ENCODE measurements at regions not wholly inside any gene's neighbourhood (a gene's known extent, or its start where the extent isn't known, plus 50 kb on each side); places are given as distances from the start of the nearest gene placed in this dataset.

- no peak for DNase-seq (ENCODE audit: low spot score)
- TF ChIP-seq CTCF (IDR thresholded peaks at IDR 0.05; ENCODE audit: extremely low read depth, missing control alignments): no peak
These were observed 258.3 kb downstream of the CGGBP1 start for GRCh38 chr3:87800516-87800915.

- DNase-seq (ENCODE audit: low spot score): no peak
- no peak for TF ChIP-seq CTCF (IDR thresholded peaks at IDR 0.05; ENCODE audit: extremely low read depth, missing control alignments)
These were observed 260.2 kb downstream of the CGGBP1 start for GRCh38 chr3:87798567-87798947.

GRCh38 chr3:87797872-87798566, 260.8 kb downstream of the CGGBP1 start:
- no peak for TF ChIP-seq CTCF (IDR thresholded peaks at IDR 0.05; ENCODE audit: extremely low read depth, missing control alignments)
- DNase-seq (ENCODE audit: low spot score): no peak

DNA sequence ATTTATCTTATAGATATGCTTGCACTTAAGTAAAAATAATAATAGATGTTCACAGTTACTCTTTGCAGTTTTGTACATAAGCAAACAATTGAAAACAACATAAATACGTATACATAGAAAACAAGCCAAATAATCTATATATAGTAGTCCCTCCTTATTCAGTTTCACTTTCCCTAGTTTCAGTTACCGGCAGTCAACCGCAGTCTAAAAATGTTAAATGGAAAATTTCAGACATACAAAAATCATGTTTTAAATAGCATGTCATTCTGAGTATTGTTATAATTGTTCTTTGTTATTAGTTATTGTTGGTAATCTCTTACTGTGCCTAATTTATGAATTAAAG, 262.0 kb downstream of the CGGBP1 start:
- DNase-seq (ENCODE audit: low spot score): no peak
- no peak for TF ChIP-seq CTCF (IDR thresholded peaks at IDR 0.05; ENCODE audit: extremely low read depth, missing control alignments)

DNA sequence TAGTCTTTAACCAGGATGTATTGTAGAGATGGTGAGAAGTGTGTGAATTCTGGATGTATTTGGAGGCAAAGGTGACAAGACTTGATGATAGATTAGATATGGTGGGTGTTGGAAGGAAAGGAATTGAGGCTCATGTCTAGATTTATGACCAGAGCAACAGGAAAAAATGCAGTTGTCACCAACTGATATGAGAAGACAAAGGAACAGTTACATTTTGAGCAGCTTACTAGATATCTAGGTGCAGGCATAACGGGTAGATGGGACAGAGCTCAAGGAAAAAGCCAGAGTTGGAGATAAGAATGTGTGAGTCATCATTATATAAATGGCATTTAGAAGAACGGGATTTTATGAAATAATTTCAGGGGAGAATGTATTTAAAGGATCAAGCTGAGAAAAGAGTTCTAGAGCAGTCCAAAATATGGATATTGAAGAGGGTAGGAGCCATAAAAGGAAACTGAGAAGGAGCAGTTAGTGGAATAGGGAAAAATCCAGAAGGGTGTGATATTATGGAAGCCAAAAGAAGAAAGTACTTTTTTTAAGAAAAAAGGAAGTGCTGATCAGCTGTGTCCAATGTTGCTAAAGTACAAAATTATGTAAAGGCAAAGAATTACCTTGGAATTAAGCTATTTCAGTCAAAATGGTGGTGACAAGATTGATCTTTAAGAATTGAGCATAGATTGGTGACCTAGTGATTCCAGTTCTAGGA, 262.5 kb downstream of the CGGBP1 start:
- no peak for DNase-seq (ENCODE audit: low spot score)
- TF ChIP-seq CTCF (IDR thresholded peaks at IDR 0.05; ENCODE audit: extremely low read depth, missing control alignments): no peak

- no peak for DNase-seq (ENCODE audit: low spot score)
- TF ChIP-seq CTCF (IDR thresholded peaks at IDR 0.05; ENCODE audit: extremely low read depth, missing control alignments): no peak
These were observed 263.1 kb downstream of the CGGBP1 start for GRCh38 chr3:87795701-87796100.

- TF ChIP-seq CTCF (IDR thresholded peaks at IDR 0.05; ENCODE audit: extremely low read depth, missing control alignments): no peak
- DNase-seq (ENCODE audit: low spot score): no peak
These were observed 265.4 kb downstream of the CGGBP1 start for GRCh38 chr3:87793337-87793877.
